Smooth muscle cell (in vitro differentiated cells): ENCODE measurements at regions not wholly inside any gene's neighbourhood (a gene's known extent, or its start where the extent isn't known, plus 50 kb on each side); places are given as distances from the start of the nearest gene placed in this dataset.

Experiments
- DNase-seq: peaks from one replicate; lab custom pipeline; 2025; ENCODE audit not compliant: unreplicated experiment; lab: John Stamatoyannopoulos, UW
- H2AFZ ChIP-seq: fragments of 200-600 bp; sonication (generic); 2 replicates; pipeline ENCODE4 v1.6.0; 2016; ENCODE audit warnings: antibody characterized with exemption, low read depth, mild to moderate bottlenecking
- H3F3A ChIP-seq: fragments of 200-600 bp; sonication (generic); 2 replicates; pipeline ENCODE4 v1.6.0; 2017; ENCODE audit warnings: antibody characterized with exemption, low read depth
- H3K27ac ChIP-seq: fragments of 200-600 bp; sonication (generic); 2 replicates; pipeline ENCODE4 v1.5.1; 2016; ENCODE audit warnings: low read depth, mild to moderate bottlenecking
- H3K27me3 ChIP-seq: fragments of 200-600 bp; sonication (generic); 2 replicates; pipeline ENCODE4 v1.6.1; 2016; ENCODE audit warnings: low read depth, mild to moderate bottlenecking
- H3K36me3 ChIP-seq: fragments of 200-600 bp; sonication (generic); 2 replicates; pipeline ENCODE4 v1.5.1; 2016; ENCODE audit warnings: low read depth
- H3K4me1 ChIP-seq: fragments of 200-600 bp; sonication (generic); 2 replicates; pipeline ENCODE4 v1.5.1; 2016; ENCODE audit warnings: low read depth
- H3K4me2 ChIP-seq: fragments of 200-600 bp; sonication (generic); 2 replicates; pipeline ENCODE4 v1.6.0; 2016; ENCODE audit warnings: mild to moderate bottlenecking
- H3K4me3 ChIP-seq: fragments of 200-600 bp; sonication (generic); 2 replicates; pipeline ENCODE4 v1.5.1; 2016; ENCODE audit warnings: mild to moderate bottlenecking
- H3K79me2 ChIP-seq: fragments of 200-600 bp; sonication (generic); 2 replicates; pipeline ENCODE4 v1.6.0; 2016; ENCODE audit warnings: low read depth, mild to moderate bottlenecking
- H3K9ac ChIP-seq: fragments of 200-600 bp; sonication (generic); 2 replicates; pipeline ENCODE4 v1.6.0; 2016; ENCODE audit warnings: low read depth
- H3K9me3 ChIP-seq: fragments of 200-600 bp; sonication (generic); replicated peaks from 2 replicates; pipeline ENCODE4 v1.5.1; 2016; ENCODE audit warnings: low read depth
- H4K20me1 ChIP-seq: fragments of 200-600 bp; sonication (generic); 2 replicates; pipeline ENCODE4 v1.6.0; 2016; ENCODE audit warnings: low read depth
- WGBS: methylation state at CpG from one replicate; pipeline ENCODE4 v1.1.7; 2016; ENCODE audit warnings: low lambda C conversion rate; 5-methylcytosine and 5-hydroxymethylcytosine counted together
- TF ChIP-seq, protein P1 (sequence below): fragments of 200-600 bp; sonication (generic); IDR thresholded peaks from 2 replicates; pipeline ENCODE4 v1.5.1; 2017; ENCODE audit warnings: borderline replicate concordance, mild to moderate bottlenecking, antibody characterized with exemption; ENCODE audit not compliant: insufficient read depth, poor library complexity, severe bottlenecking

DNA sequence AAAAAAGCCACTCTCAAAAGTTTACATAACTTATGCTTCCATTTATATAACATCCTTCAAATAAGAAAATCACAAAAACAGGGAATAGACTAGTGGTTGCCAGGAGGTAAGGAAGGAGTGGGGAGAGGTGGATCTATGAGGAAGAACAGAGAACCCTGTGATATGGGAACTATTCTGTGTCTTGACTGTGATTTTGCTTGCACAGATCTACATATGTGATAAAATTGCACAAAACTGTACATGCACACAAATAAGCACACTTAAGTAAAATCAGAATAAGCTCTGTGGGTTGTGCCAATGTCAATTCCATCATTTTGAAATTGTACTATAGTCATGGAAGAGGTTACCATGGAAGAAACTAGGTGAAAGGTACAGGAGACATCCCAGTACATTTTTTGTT lies 121.6 kb upstream of the SGCG start:
- Histone ChIP-seq H3K36me3 (no peaks in the 10 kb centered on the region), H3K4me2 (no peak overlapping the region), H3F3A (no peaks in the 10 kb centered on the region), H3K4me3 (no peak overlapping the region), H4K20me1 (no peaks in the 10 kb centered on the region), H3K79me2 (no peaks in the 10 kb centered on the region), H3K4me1 (no peaks in the 10 kb centered on the region), H3K27me3 (no peaks in the 10 kb centered on the region), H3K27ac (no peak overlapping the region), H3K9me3 (no peaks in the 10 kb centered on the region), H3K9ac (no peak overlapping the region), H2AFZ (no peak overlapping the region)
- TF ChIP-seq, protein P1, sequence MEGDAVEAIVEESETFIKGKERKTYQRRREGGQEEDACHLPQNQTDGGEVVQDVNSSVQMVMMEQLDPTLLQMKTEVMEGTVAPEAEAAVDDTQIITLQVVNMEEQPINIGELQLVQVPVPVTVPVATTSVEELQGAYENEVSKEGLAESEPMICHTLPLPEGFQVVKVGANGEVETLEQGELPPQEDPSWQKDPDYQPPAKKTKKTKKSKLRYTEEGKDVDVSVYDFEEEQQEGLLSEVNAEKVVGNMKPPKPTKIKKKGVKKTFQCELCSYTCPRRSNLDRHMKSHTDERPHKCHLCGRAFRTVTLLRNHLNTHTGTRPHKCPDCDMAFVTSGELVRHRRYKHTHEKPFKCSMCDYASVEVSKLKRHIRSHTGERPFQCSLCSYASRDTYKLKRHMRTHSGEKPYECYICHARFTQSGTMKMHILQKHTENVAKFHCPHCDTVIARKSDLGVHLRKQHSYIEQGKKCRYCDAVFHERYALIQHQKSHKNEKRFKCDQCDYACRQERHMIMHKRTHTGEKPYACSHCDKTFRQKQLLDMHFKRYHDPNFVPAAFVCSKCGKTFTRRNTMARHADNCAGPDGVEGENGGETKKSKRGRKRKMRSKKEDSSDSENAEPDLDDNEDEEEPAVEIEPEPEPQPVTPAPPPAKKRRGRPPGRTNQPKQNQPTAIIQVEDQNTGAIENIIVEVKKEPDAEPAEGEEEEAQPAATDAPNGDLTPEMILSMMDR, result no peak
- no peak for DNase-seq

DNA sequence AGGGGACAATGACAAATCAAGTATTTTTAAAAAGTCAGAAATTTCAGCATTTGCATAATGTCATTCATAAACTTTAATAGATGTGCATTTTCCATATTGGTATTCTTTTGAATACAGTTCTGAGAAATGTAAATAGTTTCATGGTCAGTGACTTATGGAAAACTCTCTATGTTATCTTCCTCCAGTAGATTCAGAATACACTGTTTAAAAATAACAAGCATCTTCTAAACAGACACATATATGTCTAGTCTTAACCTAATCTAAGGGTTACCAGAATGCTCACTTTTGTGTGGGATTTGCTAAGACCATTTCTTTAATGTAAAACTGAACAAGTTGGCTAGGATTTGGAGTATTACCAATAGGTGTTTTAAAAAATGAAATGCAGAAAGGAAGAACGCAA lies 119.8 kb upstream of the SGCG start:
- Histone ChIP-seq H3K9ac (no peak overlapping the region), H3K36me3 (no peaks in the 10 kb centered on the region), H4K20me1 (no peaks in the 10 kb centered on the region), H3K9me3 (no peaks in the 10 kb centered on the region), H3F3A (no peaks in the 10 kb centered on the region), H3K27me3 (no peaks in the 10 kb centered on the region), H3K4me2 (no peak overlapping the region), H3K79me2 (no peaks in the 10 kb centered on the region), H2AFZ (no peak overlapping the region), H3K4me3 (no peak overlapping the region), H3K4me1 (no peaks in the 10 kb centered on the region), H3K27ac (no peak overlapping the region)
- no peak for DNase-seq
- WGBS, result 90% methylated on average over 1 of the region's 1 CpG
- TF ChIP-seq, protein P1, result no peak

DNA sequence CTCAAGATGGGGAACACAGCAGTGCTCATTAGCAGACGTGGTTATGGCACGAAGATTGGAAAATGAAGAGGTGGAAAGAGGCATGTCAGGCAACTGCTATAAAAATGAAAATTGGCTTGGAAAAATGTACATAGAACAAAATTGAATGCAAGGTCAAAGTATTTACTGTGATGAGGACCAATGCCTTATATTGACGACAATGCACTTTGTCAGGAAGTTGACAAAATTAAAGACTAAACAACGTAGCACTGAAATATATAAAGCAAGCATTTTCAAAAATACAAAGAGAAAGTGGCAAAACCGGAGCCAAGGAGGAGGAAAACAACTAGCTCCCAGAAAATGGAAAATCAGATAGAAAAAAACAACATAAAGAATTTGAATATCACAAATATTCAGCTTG lies 113.7 kb upstream of the SGCG start:
- no peaks in the 10 kb centered on the region for H3K27me3 ChIP-seq
- WGBS, result 88% methylated on average over 5 of the region's 5 CpGs
- H3K9me3 ChIP-seq, result no peaks in the 10 kb centered on the region
- no peak overlapping the region for H2AFZ ChIP-seq
- H3K36me3 ChIP-seq, result no peaks in the 10 kb centered on the region
- H3K4me3 ChIP-seq, result no peak overlapping the region
- no peak overlapping the region for H3K9ac ChIP-seq
- TF ChIP-seq, protein P1, result no peak
- no peaks in the 10 kb centered on the region for H3F3A ChIP-seq
- no peaks in the 10 kb centered on the region for H3K4me1 ChIP-seq
- H3K4me2 ChIP-seq, result no peak overlapping the region
- no peak for DNase-seq
- H4K20me1 ChIP-seq, result no peaks in the 10 kb centered on the region
- H3K27ac ChIP-seq, result no peak overlapping the region
- H3K79me2 ChIP-seq, result no peaks in the 10 kb centered on the region

DNA sequence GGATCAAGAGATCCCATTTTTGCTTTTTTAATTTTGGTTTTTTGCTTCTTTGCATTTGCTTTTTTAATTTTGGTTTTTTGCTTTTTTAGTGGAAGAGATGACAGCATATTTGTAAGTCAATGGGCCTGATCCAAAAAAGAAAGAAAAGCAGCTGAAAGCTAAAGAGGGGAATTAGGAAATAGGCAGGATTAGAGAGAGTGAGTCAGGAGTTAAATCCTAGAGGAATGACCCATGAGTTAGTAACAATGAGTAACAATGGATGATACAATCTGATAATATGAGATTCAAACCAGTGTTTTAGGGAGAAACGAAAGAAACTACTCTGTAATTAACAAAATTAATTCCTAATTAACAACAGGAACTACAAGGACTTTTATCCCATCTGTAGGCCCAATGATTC lies 111.2 kb upstream of the SGCG start:
- no peaks in the 10 kb centered on the region for H3F3A ChIP-seq
- no peak overlapping the region for H3K4me3 ChIP-seq
- peak overlapping the region; percentile 61 for H3K4me2 ChIP-seq
- no peaks in the 10 kb centered on the region for H3K9me3 ChIP-seq
- H3K36me3 ChIP-seq, result no peaks in the 10 kb centered on the region
- H3K27ac ChIP-seq, result peak overlapping the region; percentile 63
- no peaks in the 10 kb centered on the region for H3K27me3 ChIP-seq
- H4K20me1 ChIP-seq, result no peaks in the 10 kb centered on the region
- TF ChIP-seq, protein P1, result no peak
- no peaks in the 10 kb centered on the region for H3K79me2 ChIP-seq
- no peak overlapping the region for H2AFZ ChIP-seq
- no peaks in the 10 kb centered on the region for H3K4me1 ChIP-seq
- no peak for DNase-seq
- 18% methylated on average over 1 of the region's 1 CpG for WGBS
- no peak overlapping the region for H3K9ac ChIP-seq
